Uterus (tissue), 2 donors: ENCODE measurements at regions not wholly inside any gene's neighbourhood (a gene's known extent, or its start where the extent isn't known, plus 50 kb on each side); places are given as distances from the start of the nearest gene placed in this dataset.

Experiments
- CTCF ChIP-seq, 4 experiments: fragments of 200-600 bp in 2 of 4; fragments of 450-650 bp in 2 of 4; sonication (generic) in 2 of 4; IDR thresholded peaks; one replicate each; pipeline ENCODE4 v1.5.1; 2016 to 2019; ENCODE audit warnings: antibody characterized with exemption in 4 of 4, mild to moderate bottlenecking in 2 of 4, moderate library complexity in 1 of 4
- POLR2A ChIP-seq, 2 donors: fragments of 450-650 bp; IDR thresholded peaks; one replicate each; pipeline ENCODE4 v1.6.1; 2016; ENCODE audit warnings: antibody characterized with exemption in 2 of 2, mild to moderate bottlenecking in 1 of 2, moderate library complexity in 1 of 2

GRCh38 chr1:182111496-182111895, 50.0 kb upstream of the ZNF648 start:
- TF ChIP-seq CTCF (IDR thresholded peaks at IDR 0.05) (no peak), POLR2A (IDR thresholded peaks at IDR 0.05) (no peak)
